Trophoblast cell (in vitro differentiated cells and primary cell): ENCODE measurements at regions not wholly inside any gene's neighbourhood (a gene's known extent, or its start where the extent isn't known, plus 50 kb on each side); places are given as distances from the start of the nearest gene placed in this dataset.

ENCODE experiments used
- DNase-seq, 2 donors: peaks; one replicate each; pipeline ENCODE4 v3.0.0-alpha.2; 2016
- H2AFZ ChIP-seq: 2 replicates; pipeline ENCODE4 v1.6.1; 2013; ENCODE audit warnings: low read length, moderate library complexity, mild to moderate bottlenecking; ENCODE audit not compliant: insufficient read depth, poor library complexity
- H2AK5ac ChIP-seq: 2 replicates; pipeline ENCODE4 v1.6.1; 2013; ENCODE audit warnings: mild to moderate bottlenecking, low read length
- H2BK120ac ChIP-seq: 2 replicates; pipeline ENCODE4 v1.6.1; 2013; ENCODE audit warnings: low read length, mild to moderate bottlenecking, moderate library complexity; ENCODE audit not compliant: insufficient read depth, poor library complexity
- H2BK12ac ChIP-seq: 2 replicates; pipeline ENCODE4 v1.6.1; 2013; ENCODE audit warnings: mild to moderate bottlenecking, low read length, moderate library complexity
- H2BK5ac ChIP-seq: 2 replicates; pipeline ENCODE4 v1.6.1; 2013; ENCODE audit warnings: low read length, low read depth, moderate library complexity, mild to moderate bottlenecking; ENCODE audit not compliant: poor library complexity
- H3K14ac ChIP-seq: 2 replicates; pipeline ENCODE4 v1.6.1; 2013; ENCODE audit warnings: mild to moderate bottlenecking, low read length
- H3K18ac ChIP-seq: 2 replicates; pipeline ENCODE4 v1.6.1; 2013; ENCODE audit warnings: mild to moderate bottlenecking, low read length
- H3K23ac ChIP-seq: 2 replicates; pipeline ENCODE4 v1.6.1; 2013; ENCODE audit warnings: low read length
- H3K27ac ChIP-seq: 2 replicates; pipeline ENCODE4 v1.5.1; 2013; ENCODE audit warnings: low read depth, mild to moderate bottlenecking, inconsistent platforms, low read length, moderate library complexity
- H3K27me3 ChIP-seq: 2 replicates; pipeline ENCODE4 v1.6.1; 2013; ENCODE audit warnings: inconsistent platforms, mild to moderate bottlenecking, low read length, moderate library complexity; ENCODE audit not compliant: insufficient read depth
- H3K36me3 ChIP-seq, 2 experiments: 1 replicate in 1 of 2; 2 replicates in 1 of 2; pipeline ENCODE4 v1.6.1; 2013; ENCODE audit warnings: low read length in 2 of 2, mild to moderate bottlenecking in 2 of 2, moderate library complexity in 1 of 2; ENCODE audit not compliant: insufficient read depth in 2 of 2, control insufficient read depth in 1 of 2
- H3K4ac ChIP-seq: 2 replicates; pipeline ENCODE4 v1.6.1; 2013; ENCODE audit warnings: low read depth, mild to moderate bottlenecking, low read length, moderate library complexity
- H3K4me1 ChIP-seq, 2 experiments: 1 replicate in 1 of 2; 2 replicates in 1 of 2; pipeline ENCODE4 v1.6.1; 2013; ENCODE audit warnings: low read length in 2 of 2, mild to moderate bottlenecking in 2 of 2, moderate library complexity in 1 of 2; ENCODE audit not compliant: insufficient read depth in 2 of 2, control insufficient read depth in 1 of 2
- H3K4me2 ChIP-seq: 2 replicates; pipeline ENCODE4 v1.6.1; 2013; ENCODE audit warnings: inconsistent platforms, mild to moderate bottlenecking, low read length, moderate library complexity
- H3K4me3 ChIP-seq: 2 replicates; pipeline ENCODE4 v1.5.1; 2013; ENCODE audit warnings: mild to moderate bottlenecking, low read depth, low read length, inconsistent platforms
- H3K79me1 ChIP-seq: one replicate; pipeline ENCODE4 v1.6.1; 2013; ENCODE audit warnings: low read length
- H3K79me2 ChIP-seq: 2 replicates; pipeline ENCODE4 v1.6.1; 2013; ENCODE audit warnings: low read length, mild to moderate bottlenecking; ENCODE audit not compliant: control insufficient read depth, insufficient read depth, poor library complexity
- H3K9ac ChIP-seq: 2 replicates; pipeline ENCODE4 v1.6.1; 2013; ENCODE audit warnings: mild to moderate bottlenecking, low read length
- H3K9me3 ChIP-seq: 2 replicates; pipeline ENCODE4 v1.6.1; 2013; ENCODE audit warnings: low read depth, mild to moderate bottlenecking, control low read depth, inconsistent platforms, low read length; ENCODE audit not compliant: insufficient read depth
- H4K12ac ChIP-seq: 2 replicates; pipeline ENCODE4 v1.6.1; 2013; ENCODE audit warnings: low read depth, mild to moderate bottlenecking, low read length, moderate library complexity
- H4K8ac ChIP-seq: 2 replicates; pipeline ENCODE4 v1.6.1; 2013; ENCODE audit warnings: low read depth, mild to moderate bottlenecking, low read length, moderate library complexity
- H4K91ac ChIP-seq: one replicate; pipeline ENCODE4 v1.6.1; 2013; ENCODE audit warnings: low read depth, mild to moderate bottlenecking, low read length, moderate library complexity
- WGBS: extraction: QIAGEN DNeasy Blood & Tissue Kit; methylation state at CpG from one replicate; pipeline ENCODE4 v1.1.7; 2013; ENCODE audit warnings: missing lambda C conversion rate; ENCODE audit not compliant: insufficient read length, insufficient coverage; ENCODE audit errors: extremely low coverage; 5-methylcytosine and 5-hydroxymethylcytosine counted together

- Histone ChIP-seq H3K27me3 (no peaks in the 10 kb centered on the region), H3K18ac (no peak overlapping the region)
- no CpG with 5 or more reads among the region's 3 CpGs for WGBS
These were observed 641.6 kb downstream of the NSUN3 start for GRCh38 chr3:94704467-94704866.

GRCh38 chr3:94709249-94709902, 646.5 kb downstream of the NSUN3 start:
- H3K23ac ChIP-seq: no peak overlapping the region
- no peaks in the 10 kb centered on the region for H3K4me1 ChIP-seq
- no peak overlapping the region for H4K12ac ChIP-seq
- no peak overlapping the region for H4K8ac ChIP-seq
- no peaks in the 10 kb centered on the region for H3K36me3 ChIP-seq
- no peak overlapping the region for H2BK5ac ChIP-seq
- H2AFZ ChIP-seq: no peak overlapping the region
- no peak overlapping the region for H2AK5ac ChIP-seq
- H3K79me1 ChIP-seq: no peaks in the 10 kb centered on the region
- no peak overlapping the region for H3K4ac ChIP-seq
- H3K4me2 ChIP-seq: no peak overlapping the region
- H3K9ac ChIP-seq: no peak overlapping the region
- no peak overlapping the region for H2BK12ac ChIP-seq
- no peak overlapping the region for H3K18ac ChIP-seq
- no peaks in the 10 kb centered on the region for H3K9me3 ChIP-seq
- H2BK120ac ChIP-seq: no peak overlapping the region
- no CpG with 5 or more reads among the region's 1 CpG for whole genome bisulfite sequencing
- H3K27me3 ChIP-seq: no peaks in the 10 kb centered on the region
- no peaks in the 10 kb centered on the region for H3K79me2 ChIP-seq
- no peak overlapping the region for H3K14ac ChIP-seq
- H3K27ac ChIP-seq: no peak overlapping the region
- no peak for DNase-seq
- H4K91ac ChIP-seq: no peak overlapping the region
- no peak overlapping the region for H3K4me3 ChIP-seq

More at GRCh38 chr3:94704467-94704866, 641.6 kb downstream of the NSUN3 start:
- Histone ChIP-seq H3K79me1 (no peaks in the 10 kb centered on the region), H3K4me3 (no peak overlapping the region), H3K27ac (no peak overlapping the region), H3K4me2 (no peak overlapping the region), H3K4me1 (no peaks in the 10 kb centered on the region), H3K23ac (no peak overlapping the region), H3K79me2 (no peaks in the 10 kb centered on the region), H4K8ac (no peak overlapping the region), H2BK120ac (no peak overlapping the region), H2AFZ (no peak overlapping the region), H3K9ac (no peak overlapping the region), H2BK5ac (no peak overlapping the region), H3K14ac (no peak overlapping the region), H2AK5ac (no peak overlapping the region), H3K4ac (no peak overlapping the region), H4K12ac (no peak overlapping the region), H3K36me3 (no peaks in the 10 kb centered on the region), H3K9me3 (no peaks in the 10 kb centered on the region), H4K91ac (no peak overlapping the region), H2BK12ac (no peak overlapping the region)
- DNase-seq: no peak

DNA sequence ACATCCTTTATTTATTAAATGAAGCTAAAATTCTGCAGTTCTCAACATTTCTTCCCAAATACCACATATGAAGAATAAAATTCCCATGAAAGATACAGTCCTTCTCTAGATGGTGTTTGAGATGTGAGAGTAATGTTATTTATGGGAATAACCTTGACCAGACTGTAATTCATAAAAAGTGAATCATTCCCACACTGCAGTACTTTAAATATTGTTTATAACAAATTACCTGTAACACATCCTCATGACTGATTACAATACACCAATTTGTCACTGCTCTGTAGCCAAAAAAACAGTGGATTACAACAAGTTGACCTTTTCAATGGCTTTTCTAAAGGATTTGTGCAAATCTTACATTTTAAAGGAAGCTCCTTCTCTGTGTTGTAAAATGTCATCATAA, 651.3 kb downstream of the NSUN3 start:
- Histone ChIP-seq H3K27me3 (no peaks in the 10 kb centered on the region), H3K4me1 (no peaks in the 10 kb centered on the region), H3K18ac (no peak overlapping the region), H3K9me3 (no peaks in the 10 kb centered on the region), H3K36me3 (no peaks in the 10 kb centered on the region), H3K14ac (no peak overlapping the region), H3K23ac (no peak overlapping the region), H2BK120ac (no peak overlapping the region), H2AFZ (no peak overlapping the region), H4K12ac (no peak overlapping the region), H2BK12ac (no peak overlapping the region), H3K79me2 (no peaks in the 10 kb centered on the region), H3K9ac (no peak overlapping the region), H2BK5ac (no peak overlapping the region), H3K4me2 (no peak overlapping the region), H3K4ac (no peak overlapping the region), H3K27ac (no peak overlapping the region), H2AK5ac (no peak overlapping the region), H4K91ac (no peak overlapping the region), H3K79me1 (no peaks in the 10 kb centered on the region), H3K4me3 (no peak overlapping the region), H4K8ac (no peak overlapping the region)
- DNase-seq: no peak

- no peak overlapping the region for H4K91ac ChIP-seq
- H3K27me3 ChIP-seq: no peaks in the 10 kb centered on the region
- WGBS: no CpG with 5 or more reads among the region's 2 CpGs
These were observed 653.6 kb downstream of the NSUN3 start for GRCh38 chr3:94716326-94717018.

More at GRCh38 chr3:94716326-94717018, 653.6 kb downstream of the NSUN3 start:
- H3K23ac ChIP-seq: no peak overlapping the region
- no peak overlapping the region for H2BK5ac ChIP-seq
- no peaks in the 10 kb centered on the region for H3K9me3 ChIP-seq
- H3K4ac ChIP-seq: no peak overlapping the region
- no peak overlapping the region for H4K8ac ChIP-seq
- H3K27ac ChIP-seq: no peak overlapping the region
- H2BK120ac ChIP-seq: no peak overlapping the region
- no peak overlapping the region for H2AK5ac ChIP-seq
- no peak overlapping the region for H2AFZ ChIP-seq
- H3K4me2 ChIP-seq: no peak overlapping the region
- H3K4me1 ChIP-seq: no peaks in the 10 kb centered on the region
- no peak overlapping the region for H3K14ac ChIP-seq
- DNase-seq: no peak
- no peak overlapping the region for H4K12ac ChIP-seq
- no peaks in the 10 kb centered on the region for H3K79me1 ChIP-seq
- no peak overlapping the region for H3K9ac ChIP-seq
- H3K36me3 ChIP-seq: no peaks in the 10 kb centered on the region
- no peak overlapping the region for H3K18ac ChIP-seq
- H2BK12ac ChIP-seq: no peak overlapping the region
- H3K4me3 ChIP-seq: no peak overlapping the region
- no peaks in the 10 kb centered on the region for H3K79me2 ChIP-seq
